OCI-LY3 (cell line): ENCODE measurements at regions not wholly inside any gene's neighbourhood (a gene's known extent, or its start where the extent isn't known, plus 50 kb on each side); places are given as distances from the start of the nearest gene placed in this dataset.

ENCODE experiments used
- EZH2phosphoT487 ChIP-seq: fragments of 200-600 bp; shearing (Covaris generic); IDR thresholded peaks from 2 replicates; pipeline ENCODE4 v1.6.1; 2018; ENCODE audit warnings: antibody characterized with exemption, mixed run types, low read depth
- TF ChIP-seq, protein P1 (sequence below): fragments of 200-600, 300-600 bp; sonication (generic); IDR thresholded peaks from 2 replicates; pipeline ENCODE4 v1.5.1; 2014; ENCODE audit warnings: antibody characterized with exemption, low read length, low read depth

DNA sequence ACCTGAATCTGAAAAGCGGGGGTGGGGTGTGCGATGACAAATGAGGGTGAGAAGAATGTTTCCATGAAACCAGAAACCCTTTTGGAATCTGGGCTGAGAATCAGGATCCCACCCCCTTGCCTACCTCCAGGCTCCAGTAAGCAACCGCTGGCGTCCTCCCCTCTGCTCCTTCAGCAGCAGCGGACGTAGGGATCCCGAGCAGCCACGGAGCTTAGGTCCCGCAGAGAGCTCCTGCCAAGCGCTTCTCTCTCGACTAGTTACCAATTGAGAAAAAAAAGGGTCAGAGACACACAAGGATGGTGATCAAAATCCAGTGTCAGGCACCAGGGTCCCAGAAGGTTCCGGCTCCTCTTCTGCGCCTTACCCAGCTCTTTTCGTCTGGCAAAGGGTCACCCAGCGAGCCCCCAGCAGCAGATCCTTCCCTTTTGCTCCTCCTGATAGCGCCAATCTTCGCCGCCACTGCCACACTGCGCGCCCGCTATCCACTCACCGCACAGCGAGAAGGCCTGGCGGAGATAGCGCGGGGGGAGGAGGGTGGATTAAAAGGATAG lies 733.5 kb downstream of the ZWINT start:
- TF ChIP-seq, protein P1, sequence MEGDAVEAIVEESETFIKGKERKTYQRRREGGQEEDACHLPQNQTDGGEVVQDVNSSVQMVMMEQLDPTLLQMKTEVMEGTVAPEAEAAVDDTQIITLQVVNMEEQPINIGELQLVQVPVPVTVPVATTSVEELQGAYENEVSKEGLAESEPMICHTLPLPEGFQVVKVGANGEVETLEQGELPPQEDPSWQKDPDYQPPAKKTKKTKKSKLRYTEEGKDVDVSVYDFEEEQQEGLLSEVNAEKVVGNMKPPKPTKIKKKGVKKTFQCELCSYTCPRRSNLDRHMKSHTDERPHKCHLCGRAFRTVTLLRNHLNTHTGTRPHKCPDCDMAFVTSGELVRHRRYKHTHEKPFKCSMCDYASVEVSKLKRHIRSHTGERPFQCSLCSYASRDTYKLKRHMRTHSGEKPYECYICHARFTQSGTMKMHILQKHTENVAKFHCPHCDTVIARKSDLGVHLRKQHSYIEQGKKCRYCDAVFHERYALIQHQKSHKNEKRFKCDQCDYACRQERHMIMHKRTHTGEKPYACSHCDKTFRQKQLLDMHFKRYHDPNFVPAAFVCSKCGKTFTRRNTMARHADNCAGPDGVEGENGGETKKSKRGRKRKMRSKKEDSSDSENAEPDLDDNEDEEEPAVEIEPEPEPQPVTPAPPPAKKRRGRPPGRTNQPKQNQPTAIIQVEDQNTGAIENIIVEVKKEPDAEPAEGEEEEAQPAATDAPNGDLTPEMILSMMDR, result no peak
- no peak for TF ChIP-seq EZH2phosphoT487
